ENCODE measurements at regions not wholly inside any gene's neighbourhood (a gene's known extent, or its start where the extent isn't known, plus 50 kb on each side); places are given as distances from the start of the nearest gene placed in this dataset.

- TF ChIP-seq TAF1 (IDR thresholded peaks at IDR 0.05; ENCODE audit: low read depth) (no peak), CEBPB (IDR thresholded peaks at IDR 0.05) (no peak), REST (IDR thresholded peaks at IDR 0.05; ENCODE audit: low read depth) (no peak), EGR1 (IDR thresholded peaks at IDR 0.05) (no peak), TCF12 (IDR thresholded peaks at IDR 0.05; ENCODE audit: low read depth) (no peak), TEAD4 (IDR thresholded peaks at IDR 0.05) (no peak), MAX (IDR thresholded peaks at IDR 0.05) (no peak), USF1 (IDR thresholded peaks at IDR 0.05) (no peak), FOXM1 (IDR thresholded peaks at IDR 0.05; ENCODE audit: borderline replicate concordance, low read depth) (no peak)
These were observed 481.4 kb upstream of the TMEM132C start for GRCh38 chr12:127785540-127785939.
